ENCODE measurements at regions not wholly inside any gene's neighbourhood (a gene's known extent, or its start where the extent isn't known, plus 50 kb on each side); places are given as distances from the start of the nearest gene placed in this dataset.

DNA sequence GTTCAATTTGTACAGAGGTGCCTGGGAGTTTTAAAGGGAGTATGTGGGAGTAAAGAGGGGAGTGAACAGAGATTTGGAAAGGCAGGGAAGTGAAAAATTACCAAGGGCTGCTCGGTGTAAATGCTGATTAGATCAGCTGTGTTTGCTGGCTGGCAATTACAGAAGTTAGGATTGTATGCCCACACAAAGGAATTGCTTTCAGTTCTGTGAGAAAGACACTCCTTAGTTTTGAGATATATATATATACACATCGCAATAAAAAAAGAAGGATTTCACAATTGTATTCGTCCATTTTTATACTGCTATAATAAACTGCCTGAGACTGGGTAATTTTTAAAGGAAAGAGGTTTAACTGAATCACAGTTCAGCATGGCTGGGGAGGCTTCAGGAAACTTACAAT is 196.3 kb downstream of the SLITRK5 start:
- Histone ChIP-seq H3K9me3 (ENCODE audit: low read length) (no peaks in the 10 kb centered on the region), H2AFZ (ENCODE audit: low read length) (no peak overlapping the region), H3F3A (ENCODE audit: low read length, unreplicated experiment) (no peaks in the 10 kb centered on the region), H3K4me1 (ENCODE audit: insufficient read depth, low read length) (no peaks in the 10 kb centered on the region), H3K9me2 (replicated peaks; ENCODE audit: low read length) (no peaks in the 10 kb centered on the region), H3K9ac (ENCODE audit: low read length) (no peak overlapping the region), H3K79me2 (ENCODE audit: low read length) (no peaks in the 10 kb centered on the region), H4K20me1 (ENCODE audit: low read length) (no peaks in the 10 kb centered on the region), H3K4me3 (ENCODE audit: low read length) (no peak overlapping the region), H3K36me3 (ENCODE audit: low read depth, low read length) (no peaks in the 10 kb centered on the region), H3K27me3 (ENCODE audit: low read length) (no peaks in the 10 kb centered on the region), H3K27ac (ENCODE audit: low read length) (no peak overlapping the region), H3K4me2 (ENCODE audit: low read length) (no peak overlapping the region)
- ChIA-PET CTCF (no interaction called here), POLR2A (ENCODE audit: unreplicated experiment) (no interaction called here)
- intact Hi-C loops (cut with micrococcal nuclease): no loop called here
- BruUV-seq (replicated peaks): no TSS peak
- DNase-seq (no peak), ATAC-seq (no peak)
- TF ChIP-seq, protein P1, sequence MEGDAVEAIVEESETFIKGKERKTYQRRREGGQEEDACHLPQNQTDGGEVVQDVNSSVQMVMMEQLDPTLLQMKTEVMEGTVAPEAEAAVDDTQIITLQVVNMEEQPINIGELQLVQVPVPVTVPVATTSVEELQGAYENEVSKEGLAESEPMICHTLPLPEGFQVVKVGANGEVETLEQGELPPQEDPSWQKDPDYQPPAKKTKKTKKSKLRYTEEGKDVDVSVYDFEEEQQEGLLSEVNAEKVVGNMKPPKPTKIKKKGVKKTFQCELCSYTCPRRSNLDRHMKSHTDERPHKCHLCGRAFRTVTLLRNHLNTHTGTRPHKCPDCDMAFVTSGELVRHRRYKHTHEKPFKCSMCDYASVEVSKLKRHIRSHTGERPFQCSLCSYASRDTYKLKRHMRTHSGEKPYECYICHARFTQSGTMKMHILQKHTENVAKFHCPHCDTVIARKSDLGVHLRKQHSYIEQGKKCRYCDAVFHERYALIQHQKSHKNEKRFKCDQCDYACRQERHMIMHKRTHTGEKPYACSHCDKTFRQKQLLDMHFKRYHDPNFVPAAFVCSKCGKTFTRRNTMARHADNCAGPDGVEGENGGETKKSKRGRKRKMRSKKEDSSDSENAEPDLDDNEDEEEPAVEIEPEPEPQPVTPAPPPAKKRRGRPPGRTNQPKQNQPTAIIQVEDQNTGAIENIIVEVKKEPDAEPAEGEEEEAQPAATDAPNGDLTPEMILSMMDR (conservative IDR thresholded peaks at IDR 0.05; ENCODE audit: low read depth, low read length): no peak
- TF ChIP-seq EZH2 (IDR thresholded peaks at IDR 0.05; ENCODE audit: low read length, unreplicated experiment): no peak

DNA sequence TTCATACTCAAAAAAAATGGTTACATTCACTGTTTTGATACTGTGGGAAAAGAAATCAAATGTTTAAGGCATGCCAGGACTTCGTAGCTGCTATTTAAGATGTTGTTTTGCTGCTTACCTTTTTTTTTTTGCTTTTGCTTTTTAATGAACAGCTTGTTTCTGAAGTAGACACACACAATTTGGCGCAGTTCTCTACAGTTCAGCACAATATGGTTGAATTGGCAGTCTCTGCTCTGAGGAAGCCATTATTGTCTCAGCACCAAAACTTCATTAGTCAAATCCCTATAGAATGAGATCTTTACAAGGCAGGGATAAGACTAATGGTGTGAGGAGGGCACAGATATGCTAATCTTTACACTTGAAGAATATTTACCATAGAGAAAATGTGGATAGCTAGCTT is 197.6 kb downstream of the SLITRK5 start:
- H3F3A ChIP-seq (ENCODE audit: low read length, unreplicated experiment): no peaks in the 10 kb centered on the region
- no peak overlapping the region for H3K4me2 ChIP-seq (ENCODE audit: low read length)
- no peak overlapping the region for H3K4me3 ChIP-seq (ENCODE audit: low read length)
- no peaks in the 10 kb centered on the region for H3K9me3 ChIP-seq (ENCODE audit: low read length)
- no peak for ATAC-seq
- H3K36me3 ChIP-seq (ENCODE audit: low read depth, low read length): no peaks in the 10 kb centered on the region
- TF ChIP-seq EZH2 (IDR thresholded peaks at IDR 0.05; ENCODE audit: low read length, unreplicated experiment): no peak
- no peak overlapping the region for H2AFZ ChIP-seq (ENCODE audit: low read length)
- no peak overlapping the region for H3K27ac ChIP-seq (ENCODE audit: low read length)
- ChIA-PET POLR2A (ENCODE audit: unreplicated experiment) (no interaction called here), CTCF (no interaction called here)
- intact Hi-C loops (cut with micrococcal nuclease): no loop called here
- no peaks in the 10 kb centered on the region for H3K79me2 ChIP-seq (ENCODE audit: low read length)
- no peaks in the 10 kb centered on the region for H3K27me3 ChIP-seq (ENCODE audit: low read length)
- H3K4me1 ChIP-seq (ENCODE audit: insufficient read depth, low read length): no peaks in the 10 kb centered on the region
- no peak overlapping the region for H3K9ac ChIP-seq (ENCODE audit: low read length)
- H4K20me1 ChIP-seq (ENCODE audit: low read length): no peaks in the 10 kb centered on the region
- H3K9me2 ChIP-seq (replicated peaks; ENCODE audit: low read length): no peaks in the 10 kb centered on the region
- no peak for DNase-seq
- no TSS peak for BruUV-seq (replicated peaks)

DNA sequence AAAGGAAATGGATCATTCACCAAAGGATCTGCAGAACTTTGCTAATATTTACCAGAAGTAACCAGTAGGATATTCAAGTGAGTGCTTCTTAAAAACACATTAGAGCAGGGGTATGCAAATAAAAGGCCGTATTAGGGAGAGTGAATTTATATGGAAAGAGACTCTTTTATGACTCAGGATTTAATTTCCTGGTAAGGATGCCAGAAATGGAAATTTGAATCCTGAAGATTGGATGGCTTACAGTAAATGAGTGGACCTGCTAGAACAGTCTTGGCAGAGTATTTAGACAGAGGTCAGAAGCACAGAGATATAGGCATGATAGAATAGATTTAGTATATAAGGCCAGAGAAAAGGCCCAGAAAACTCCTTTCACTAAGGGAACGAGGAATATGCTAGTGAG is 201.6 kb downstream of the SLITRK5 start:
- ChIA-PET CTCF (no interaction called here), POLR2A (ENCODE audit: unreplicated experiment) (no interaction called here)
- peak; percentile 27 for DNase-seq
- Histone ChIP-seq H3F3A (ENCODE audit: low read length, unreplicated experiment) (no peaks in the 10 kb centered on the region), H2AFZ (ENCODE audit: low read length) (no peak overlapping the region), H3K4me3 (ENCODE audit: low read length) (no peak overlapping the region), H3K9me3 (ENCODE audit: low read length) (no peaks in the 10 kb centered on the region), H3K9me2 (replicated peaks; ENCODE audit: low read length) (no peaks in the 10 kb centered on the region), H3K27me3 (ENCODE audit: low read length) (no peaks in the 10 kb centered on the region), H3K27ac (ENCODE audit: low read length) (no peak overlapping the region), H3K9ac (ENCODE audit: low read length) (no peak overlapping the region), H3K4me2 (ENCODE audit: low read length) (no peak overlapping the region), H4K20me1 (ENCODE audit: low read length) (no peaks in the 10 kb centered on the region), H3K4me1 (ENCODE audit: insufficient read depth, low read length) (no peaks in the 10 kb centered on the region), H3K36me3 (ENCODE audit: low read depth, low read length) (no peaks in the 10 kb centered on the region), H3K79me2 (ENCODE audit: low read length) (no peaks in the 10 kb centered on the region)
- no TSS peak for BruUV-seq (replicated peaks)
- TF ChIP-seq, protein P1 (conservative IDR thresholded peaks at IDR 0.05; ENCODE audit: low read depth, low read length): no peak
- no peak for TF ChIP-seq EZH2 (IDR thresholded peaks at IDR 0.05; ENCODE audit: low read length, unreplicated experiment)
- no peak for TF ChIP-seq EZH2phosphoT487 (IDR thresholded peaks at IDR 0.05; ENCODE audit: borderline replicate concordance, low read length)
- peak; percentile 76 for ATAC-seq
- intact Hi-C loops (cut with micrococcal nuclease): no loop called here
